ENCODE measurements at regions not wholly inside any gene's neighbourhood (a gene's known extent, or its start where the extent isn't known, plus 50 kb on each side); places are given as distances from the start of the nearest gene placed in this dataset.

DNA sequence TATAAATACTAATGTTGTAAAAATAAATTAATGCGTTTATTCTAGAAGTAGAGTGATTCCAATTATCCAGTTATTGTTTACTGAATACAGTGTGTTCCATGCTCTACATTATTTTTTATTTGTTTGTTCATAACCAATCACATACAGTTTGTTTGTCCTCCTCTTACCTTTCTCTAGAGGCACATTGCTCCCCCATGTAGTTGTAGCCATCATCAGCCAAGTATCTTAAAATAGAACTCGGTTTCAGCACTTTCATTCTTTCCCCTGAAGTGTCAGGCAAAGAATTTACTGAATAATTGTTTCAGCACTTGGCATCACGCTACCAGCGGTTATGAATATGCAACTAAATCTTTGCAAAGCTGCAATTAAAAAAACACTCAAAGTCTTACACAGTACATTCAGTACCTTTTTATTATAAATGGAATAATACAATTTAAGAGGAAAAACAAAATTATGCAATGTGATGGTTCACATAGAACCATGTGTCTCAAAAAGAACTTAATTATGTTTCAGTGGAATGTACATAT, 448.6 kb upstream of the ATP10A start:
- Histone ChIP-seq H3K4me2 (ENCODE audit: low read length) (no peak overlapping the region), H3K9me2 (ENCODE audit: insufficient read depth) (no peaks in the 10 kb centered on the region), H3K9ac (ENCODE audit: low read length) (no peak overlapping the region), H3K4me1 (ENCODE audit: control insufficient read depth in 1 of 2, insufficient read depth in 2 of 2, low read length in 2 of 2) (no peaks in the 10 kb centered on the region), H2AFZ (ENCODE audit: low read depth, low read length, poor library complexity, severe bottlenecking) (no peak overlapping the region), H4K20me1 (ENCODE audit: insufficient read depth) (no peaks in the 10 kb centered on the region), H3K79me2 (ENCODE audit: insufficient read depth, low read length) (no peaks in the 10 kb centered on the region), H3K27me3 (ENCODE audit: insufficient read depth, low read length) (no peaks in the 10 kb centered on the region), H3K4me3 (replicated peaks in 1 of 2; ENCODE audit: low read depth in 1 of 2, low read length in 2 of 2) (no peak overlapping the region), H3K36me3 (ENCODE audit: control insufficient read depth in 1 of 2, insufficient read depth in 2 of 2, low read length in 2 of 2) (no peaks in the 10 kb centered on the region), H3K9me3 (ENCODE audit: control insufficient read depth in 1 of 2, insufficient read depth in 1 of 2, low read depth in 1 of 2, low read length in 2 of 2) (peaks cover 21 to 44% of the 10 kb centered on the region in 2 experiments; a peak in 3 of 4 replicates), H3K27ac (ENCODE audit: low read depth, low read length) (no peak overlapping the region)
- no TSS peak for BruUV-seq (replicated peaks)
- RAD21 ChIA-PET (ENCODE audit: low non-redundant PET in 1 of 2, low total read pairs in 2 of 2, uncharacterized antibody in 2 of 2, unreplicated experiment in 2 of 2): no interaction called here
- no peak for ATAC-seq
- no peak for DNase-seq (ENCODE audit: low read depth, low spot score)
- CTCF ChIA-PET: no interaction called here
- TF ChIP-seq CBX3 (IDR thresholded peaks at IDR 0.05; ENCODE audit: low read depth): no peak
- no peak for TF ChIP-seq POLR2A (IDR thresholded peaks at IDR 0.05; ENCODE audit: borderline replicate concordance, extremely low read depth, insufficient read depth, insufficient read length)
- TF ChIP-seq TCF7L2 (IDR thresholded peaks at IDR 0.05; ENCODE audit: borderline replicate concordance, extremely low read depth, insufficient read depth, insufficient read length): no peak
- TF ChIP-seq EGR1 (IDR thresholded peaks at IDR 0.05; ENCODE audit: low read depth): no peak
- TF ChIP-seq, protein P1, sequence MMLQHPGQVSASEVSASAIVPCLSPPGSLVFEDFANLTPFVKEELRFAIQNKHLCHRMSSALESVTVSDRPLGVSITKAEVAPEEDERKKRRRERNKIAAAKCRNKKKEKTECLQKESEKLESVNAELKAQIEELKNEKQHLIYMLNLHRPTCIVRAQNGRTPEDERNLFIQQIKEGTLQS (IDR thresholded peaks at IDR 0.05): no peak
- no peak for TF ChIP-seq ZBTB33 (IDR thresholded peaks at IDR 0.05; ENCODE audit: extremely low read depth, insufficient replicate concordance, low read length)
- TF ChIP-seq JUND (IDR thresholded peaks at IDR 0.05): no peak
- TF ChIP-seq SP1 (IDR thresholded peaks at IDR 0.05; ENCODE audit: low read depth): no peak
- no peak for TF ChIP-seq RAD21 (IDR thresholded peaks at IDR 0.05; ENCODE audit: low read depth)
- no peak for TF ChIP-seq POLR2AphosphoS5 (IDR thresholded peaks at IDR 0.05; ENCODE audit: low read depth, low read length)
- no peak for TF ChIP-seq ELF1 (IDR thresholded peaks at IDR 0.05; ENCODE audit: borderline replicate concordance, low read depth)
- TF ChIP-seq ZNF274 (IDR thresholded peaks at IDR 0.05; ENCODE audit: low read depth, low read length): no peak
- TF ChIP-seq ZFX (IDR thresholded peaks at IDR 0.05): no peak
- no peak for TF ChIP-seq EZH2 (IDR thresholded peaks at IDR 0.05)
- TF ChIP-seq FOSL1 (IDR thresholded peaks at IDR 0.05; ENCODE audit: low read depth): no peak
- POLR2A ChIA-PET: no interaction called here
- intact Hi-C loops (cut with micrococcal nuclease): no loop called here
